HuH-7.5 (cell line): ENCODE measurements at regions not wholly inside any gene's neighbourhood (a gene's known extent, or its start where the extent isn't known, plus 50 kb on each side); places are given as distances from the start of the nearest gene placed in this dataset.
"Not testable (repeated sequence)": the region's sequence is repeated elsewhere in the genome, so short reads cannot be mapped to it uniquely, and the experiment has no call there.

Experiments
- DNase-seq: peaks from one replicate; pipeline ENCODE4 v3.0.0; 2011; ENCODE audit warnings: low spot score

DNA sequence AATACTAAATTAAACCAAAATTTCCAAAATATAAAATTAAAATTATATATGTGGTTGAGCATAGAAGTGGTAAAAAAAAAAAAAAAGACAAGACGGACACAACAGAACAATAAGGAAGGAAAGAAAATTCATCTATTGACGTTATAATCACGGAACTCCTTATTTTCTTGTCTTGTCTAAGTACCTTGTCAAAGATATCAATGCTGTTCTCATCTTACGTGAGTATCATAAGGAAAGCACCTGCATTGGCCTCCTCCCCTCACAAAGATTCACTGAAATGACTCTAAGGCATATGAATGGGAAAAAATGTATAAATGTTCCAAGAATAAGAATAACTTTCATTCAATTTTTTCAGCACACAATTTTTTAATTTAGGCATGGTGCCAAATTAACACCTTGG lies 135.4 kb downstream of the PPP1R3A start:
- no peak for DNase-seq

- no peak for DNase-seq
Observed at GRCh38 chr7:113775804-113776203, 143.0 kb downstream of the PPP1R3A start.

DNA sequence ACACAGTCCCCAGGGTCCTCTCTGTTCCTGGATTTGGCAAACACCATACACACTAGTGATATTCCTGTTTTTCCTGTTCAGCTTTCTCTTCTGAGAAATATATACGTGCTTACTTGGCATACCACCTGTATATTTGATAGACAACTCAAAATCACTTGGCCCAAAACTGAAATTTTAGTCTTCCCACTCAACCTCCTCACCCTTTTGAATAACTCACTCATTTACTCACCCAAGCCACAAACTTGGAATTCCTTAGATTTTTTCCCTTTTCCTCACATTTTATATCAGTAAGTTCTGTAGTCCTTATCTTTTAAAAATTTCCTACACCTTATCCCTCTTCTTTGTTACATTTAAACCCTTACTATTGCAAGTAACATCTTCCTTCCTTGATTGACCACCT lies 143.4 kb downstream of the PPP1R3A start:
- no peak for DNase-seq

DNA sequence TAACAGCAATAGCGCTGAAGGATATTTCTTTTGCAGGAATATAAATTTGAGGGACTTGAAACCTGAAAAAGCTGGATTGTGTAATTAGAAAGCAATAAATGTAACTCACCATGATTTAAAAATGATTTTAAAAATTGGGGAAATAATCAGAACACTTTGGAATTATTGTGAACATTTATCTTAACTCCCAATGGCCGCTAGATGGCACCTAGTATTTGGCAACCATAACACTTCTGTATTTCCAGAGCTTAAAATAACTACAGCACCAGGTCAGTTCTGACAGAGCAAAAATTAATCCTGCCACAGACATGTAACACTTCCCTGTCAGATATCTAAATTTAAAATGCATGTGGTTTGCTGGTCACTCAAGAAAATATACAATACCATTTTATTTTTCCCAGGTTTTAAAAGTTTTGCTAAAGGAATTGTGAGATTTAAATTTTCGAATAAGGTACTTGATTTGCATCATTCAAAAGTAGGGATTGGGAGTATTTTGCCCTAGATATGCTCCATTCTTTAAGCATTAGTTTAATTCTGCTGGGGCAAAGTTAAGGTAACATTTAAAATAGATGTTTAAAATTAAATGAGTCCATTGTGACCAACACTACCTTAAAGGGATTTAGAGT lies 144.5 kb downstream of the PPP1R3A start:
- DNase-seq: peak; percentile 17

GRCh38 chr7:113770146-113770738 lies 148.6 kb downstream of the PPP1R3A start:
- no peak for DNase-seq

GRCh38 chr7:113768387-113768786 lies 150.4 kb downstream of the PPP1R3A start:
- DNase-seq: no peak

- no peak for DNase-seq
Observed at GRCh38 chr7:113764401-113765035, 154.3 kb downstream of the PPP1R3A start.

DNA sequence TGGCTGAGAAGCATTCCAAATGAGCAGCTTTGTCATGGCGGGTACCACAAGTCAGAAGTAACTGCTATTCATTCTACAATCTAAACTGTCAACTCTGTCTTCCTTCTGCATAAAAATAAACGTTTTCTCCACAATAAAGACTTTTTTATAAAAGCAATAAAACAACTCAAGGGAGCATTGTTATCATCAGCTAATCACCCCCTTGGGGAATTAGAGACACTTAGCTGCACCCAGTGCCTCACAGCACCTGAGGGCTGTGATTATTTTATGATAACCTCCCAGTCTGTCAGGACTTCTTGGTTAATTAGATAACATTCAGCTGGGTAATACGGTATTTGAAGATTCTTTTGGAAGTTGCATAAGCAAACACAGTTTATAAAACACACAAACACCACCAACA lies 155.6 kb downstream of the PPP1R3A start:
- DNase-seq: no peak

GRCh38 chr7:113756250-113756649 lies 162.6 kb downstream of the PPP1R3A start:
- no peak for DNase-seq

- no peak for DNase-seq
Observed at GRCh38 chr7:113752689-113753088, 166.1 kb downstream of the PPP1R3A start.

DNA sequence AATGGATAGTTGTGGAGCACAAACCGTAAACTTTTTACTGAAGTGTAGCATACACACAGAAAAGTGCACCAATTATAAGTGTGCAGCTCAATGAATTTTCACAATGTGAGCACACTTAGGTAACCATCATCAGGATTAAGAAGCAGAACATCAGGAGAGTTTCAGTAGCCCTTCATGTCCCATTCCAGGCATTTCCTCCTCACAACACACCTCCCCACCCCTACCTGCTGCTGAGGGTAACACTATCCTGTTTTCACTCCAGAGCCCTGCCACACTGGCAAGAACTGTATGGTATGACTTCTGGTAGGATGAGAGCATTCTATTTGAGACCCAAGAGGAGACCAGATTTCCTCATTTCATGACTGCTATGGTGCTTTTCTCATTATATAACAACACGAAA lies 166.5 kb downstream of the PPP1R3A start:
- DNase-seq: peak; percentile 4

GRCh38 chr7:113751547-113751946 lies 167.3 kb downstream of the PPP1R3A start:
- no peak for DNase-seq

DNA sequence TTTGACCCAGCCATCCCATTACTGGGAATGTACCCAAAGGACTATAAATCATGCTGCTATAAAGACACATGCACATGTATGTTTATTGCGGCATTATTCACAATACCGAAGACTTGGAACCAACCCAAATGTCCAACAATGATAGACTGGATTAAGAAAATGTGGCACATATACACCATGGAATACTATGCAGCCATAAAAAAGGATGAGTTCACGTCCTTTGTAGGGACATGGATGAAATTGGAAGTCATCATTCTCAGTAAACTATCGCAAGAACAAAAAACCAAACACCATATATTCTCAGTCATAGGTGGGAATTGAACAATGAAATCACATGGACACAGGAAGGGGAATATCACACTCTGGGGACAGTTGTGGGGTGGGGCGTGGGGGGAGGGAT lies 170.4 kb downstream of the PPP1R3A start:
- DNase-seq: not testable (repeated sequence)

GRCh38 chr7:113742946-113743431 lies 175.8 kb downstream of the PPP1R3A start:
- not testable (repeated sequence) for DNase-seq

DNA sequence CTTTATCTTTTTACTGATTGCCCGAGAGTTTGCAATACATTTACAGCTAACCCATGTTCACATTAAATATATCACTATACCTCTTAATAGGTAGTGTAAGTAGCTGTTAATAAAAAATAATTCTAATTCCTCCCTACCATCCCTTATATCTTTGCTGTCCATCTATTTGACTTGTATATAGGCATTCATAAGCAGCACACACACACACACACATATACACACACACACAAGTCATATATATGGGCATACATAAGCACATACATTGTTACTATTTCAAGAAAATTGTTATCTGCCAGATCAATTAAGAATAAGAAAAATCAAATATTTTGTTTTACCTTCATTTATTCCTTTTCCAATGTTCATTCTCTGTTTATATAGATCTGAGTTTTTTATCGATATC lies 176.4 kb downstream of the PPP1R3A start:
- no peak for DNase-seq

GRCh38 chr7:113731571-113731970 lies 187.2 kb downstream of the PPP1R3A start:
- DNase-seq: no peak

DNA sequence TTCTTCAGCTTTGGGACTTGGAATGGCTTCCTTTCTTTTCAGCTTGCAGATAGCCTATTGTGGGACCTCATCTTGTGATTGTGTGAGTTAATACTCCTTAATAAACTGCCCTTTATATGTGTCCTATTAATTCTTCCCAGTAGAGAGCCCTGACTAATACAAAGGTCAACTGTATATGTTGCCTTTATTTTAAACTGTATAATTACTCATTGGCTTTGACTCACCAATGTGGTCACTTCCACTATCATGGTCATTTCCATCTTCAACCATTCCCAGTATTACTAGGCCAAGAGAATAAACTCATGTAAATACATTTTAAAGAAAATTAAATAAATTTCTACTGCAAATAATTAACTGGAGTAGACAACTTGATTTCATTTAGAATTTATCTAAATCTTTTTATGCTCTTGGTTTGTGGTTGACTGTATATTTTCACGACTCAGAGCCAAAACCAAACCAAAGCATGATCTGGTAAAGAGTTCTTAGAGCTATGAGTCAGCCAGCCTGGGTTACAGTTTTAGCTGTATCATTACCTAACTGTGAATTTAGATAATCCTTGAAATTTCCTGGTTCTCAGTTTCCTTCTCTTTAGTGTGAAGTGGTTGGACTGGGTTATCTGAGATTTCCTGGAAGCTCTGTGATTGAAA lies 188.4 kb downstream of the PPP1R3A start:
- DNase-seq: no peak

GRCh38 chr7:113727486-113727885 lies 191.3 kb downstream of the PPP1R3A start:
- DNase-seq: no peak

DNA sequence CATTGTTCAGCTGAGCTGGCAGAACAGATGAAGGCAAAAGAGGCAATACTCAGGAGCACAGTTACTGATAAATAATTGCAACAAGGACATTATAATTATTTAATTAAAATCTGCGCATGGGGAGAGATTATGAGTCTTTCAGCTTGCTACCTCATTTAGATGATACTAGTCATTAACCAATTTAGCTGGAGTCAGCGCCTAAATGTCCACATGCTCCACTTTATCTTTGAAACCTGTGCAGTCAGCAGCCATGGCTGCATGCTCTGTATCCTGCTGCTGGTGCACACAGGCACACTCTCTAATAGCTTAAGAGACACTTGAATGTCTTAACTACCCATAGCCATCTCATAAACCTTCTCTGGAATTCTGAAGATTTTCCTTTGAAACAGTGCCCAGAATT lies 196.8 kb downstream of the PPP1R3A start:
- no peak for DNase-seq

- DNase-seq: no peak
Observed at GRCh38 chr7:113717739-113718138, 201.1 kb downstream of the PPP1R3A start.

GRCh38 chr7:113715981-113716856 lies 202.6 kb downstream of the PPP1R3A start:
- no peak for DNase-seq

GRCh38 chr7:113715262-113715661 lies 203.5 kb downstream of the PPP1R3A start:
- no peak for DNase-seq
